ENCODE measurements at regions not wholly inside any gene's neighbourhood (a gene's known extent, or its start where the extent isn't known, plus 50 kb on each side); places are given as distances from the start of the nearest gene placed in this dataset.
A peak's percentile ranks its signal among the peaks of the same experiment; 100 is the strongest.

GRCh38 chr1:99500541-99500940, 145.4 kb upstream of the PALMD start:
- H3K4me1 ChIP-seq = no peaks in the 10 kb centered on the region
- TF ChIP-seq EP300 (IDR thresholded peaks at IDR 0.05) (no peak), POLR2A (IDR thresholded peaks at IDR 0.05) (no peak), CTCF (IDR thresholded peaks at IDR 0.05) (no peak), POLR2AphosphoS5 (IDR thresholded peaks at IDR 0.05) (no peak)
- no peak overlapping the region for H3K4me3 ChIP-seq
- H3K36me3 ChIP-seq = no peaks in the 10 kb centered on the region
- ATAC-seq = no peak
- no peak overlapping the region for H3K27ac ChIP-seq
- H3K9me3 ChIP-seq = no peaks in the 10 kb centered on the region
- no peaks in the 10 kb centered on the region for H3K27me3 ChIP-seq

- 86 to 100% methylated on average over 1 of the region's 1 CpG for WGBS, 2 donors (ENCODE audit: low coverage in 1 of 2)
- no peaks in the 10 kb centered on the region for H3K9me3 ChIP-seq
- H3K36me3 ChIP-seq = no peaks in the 10 kb centered on the region
- no peak overlapping the region for H3K4me3 ChIP-seq
- ATAC-seq = no peak
- TF ChIP-seq CTCF (IDR thresholded peaks at IDR 0.05) (no peak), EP300 (IDR thresholded peaks at IDR 0.05) (no peak), POLR2AphosphoS5 (IDR thresholded peaks at IDR 0.05) (no peak), POLR2A (IDR thresholded peaks at IDR 0.05) (no peak)
- no peak overlapping the region for H3K27ac ChIP-seq
- H3K4me1 ChIP-seq = no peaks in the 10 kb centered on the region
- H3K27me3 ChIP-seq = no peaks in the 10 kb centered on the region
Measured at GRCh38 chr1:99501871-99502270, 144.0 kb upstream of the PALMD start.

- H3K27me3 ChIP-seq = no peaks in the 10 kb centered on the region
- no peaks in the 10 kb centered on the region for H3K4me1 ChIP-seq
- no peaks in the 10 kb centered on the region for H3K9me3 ChIP-seq
- no peak for ATAC-seq
- no peaks in the 10 kb centered on the region for H3K36me3 ChIP-seq
- no peak overlapping the region for H3K27ac ChIP-seq
- WGBS, 2 donors (ENCODE audit: low coverage in 1 of 2) = 34 to 58% methylated on average over 3 of the region's 3 CpGs
- no peak overlapping the region for H3K4me3 ChIP-seq
- no peak for TF ChIP-seq EP300 (IDR thresholded peaks at IDR 0.05)
- no peak for TF ChIP-seq POLR2A (IDR thresholded peaks at IDR 0.05)
- TF ChIP-seq CTCF (IDR thresholded peaks at IDR 0.05) = no peak
- no peak for TF ChIP-seq POLR2AphosphoS5 (IDR thresholded peaks at IDR 0.05)
Measured at GRCh38 chr1:99502400-99502799, 143.5 kb upstream of the PALMD start.

DNA sequence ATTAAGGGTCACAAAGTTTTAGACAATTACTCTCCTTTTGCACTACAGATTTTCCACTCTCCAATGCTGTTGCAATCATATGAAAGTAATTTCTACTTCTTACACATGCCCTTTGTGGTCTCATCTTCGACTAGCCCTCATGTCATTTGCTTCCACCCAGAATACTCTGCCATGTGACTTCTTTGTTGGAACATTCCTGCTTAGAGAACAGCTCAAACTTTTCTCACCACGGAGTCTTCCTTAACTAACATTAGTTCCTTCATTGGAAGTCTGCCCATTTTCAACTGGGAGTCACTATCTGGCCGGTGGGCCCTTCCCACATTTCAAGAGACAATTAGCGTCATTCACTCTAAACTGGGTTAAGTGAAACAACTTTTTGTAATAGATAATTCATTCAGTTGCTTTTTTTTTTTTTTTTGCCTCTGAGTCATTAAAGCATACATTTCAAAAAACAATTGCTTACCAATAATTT, 142.6 kb upstream of the PALMD start:
- Histone ChIP-seq H3K27ac (no peak overlapping the region), H3K4me3 (no peak overlapping the region), H3K27me3 (no peaks in the 10 kb centered on the region), H3K4me1 (no peaks in the 10 kb centered on the region), H3K9me3 (no peaks in the 10 kb centered on the region), H3K36me3 (no peaks in the 10 kb centered on the region)
- no peak for TF ChIP-seq CTCF (IDR thresholded peaks at IDR 0.05)
- TF ChIP-seq POLR2AphosphoS5 (IDR thresholded peaks at IDR 0.05) = no peak
- TF ChIP-seq EP300 (IDR thresholded peaks at IDR 0.05) = no peak
- no peak for TF ChIP-seq POLR2A (IDR thresholded peaks at IDR 0.05)
- 26 to 35% methylated on average over 4 of the region's 4 CpGs for WGBS, 2 donors (ENCODE audit: low coverage in 1 of 2)
- ATAC-seq = peak; percentile 76

GRCh38 chr1:99504287-99504686, 141.6 kb upstream of the PALMD start:
- Histone ChIP-seq H3K36me3 (no peaks in the 10 kb centered on the region), H3K4me1 (no peaks in the 10 kb centered on the region), H3K9me3 (no peaks in the 10 kb centered on the region), H3K27ac (no peak overlapping the region), H3K4me3 (no peak overlapping the region), H3K27me3 (no peaks in the 10 kb centered on the region)
- no peak for ATAC-seq
- 85 to 89% methylated on average over 3 of the region's 3 CpGs for WGBS, 2 donors (ENCODE audit: low coverage in 1 of 2)
- TF ChIP-seq POLR2A (IDR thresholded peaks at IDR 0.05) (no peak), POLR2AphosphoS5 (IDR thresholded peaks at IDR 0.05) (no peak), CTCF (IDR thresholded peaks at IDR 0.05) (no peak), EP300 (IDR thresholded peaks at IDR 0.05) (no peak)

All from gastroesophageal sphincter (tissue), 4 donors.